GM21723 (cell line): ENCODE measurements at regions not wholly inside any gene's neighbourhood (a gene's known extent, or its start where the extent isn't known, plus 50 kb on each side); places are given as distances from the start of the nearest gene placed in this dataset.

Source experiments
- ATAC-seq: cut with Tn5 transposase; IDR thresholded peaks from one replicate; pipeline ENCODE4 v1.9.1; 2021; ENCODE audit warnings: mild to moderate bottlenecking, moderate library complexity; ENCODE audit not compliant: unreplicated experiment

DNA sequence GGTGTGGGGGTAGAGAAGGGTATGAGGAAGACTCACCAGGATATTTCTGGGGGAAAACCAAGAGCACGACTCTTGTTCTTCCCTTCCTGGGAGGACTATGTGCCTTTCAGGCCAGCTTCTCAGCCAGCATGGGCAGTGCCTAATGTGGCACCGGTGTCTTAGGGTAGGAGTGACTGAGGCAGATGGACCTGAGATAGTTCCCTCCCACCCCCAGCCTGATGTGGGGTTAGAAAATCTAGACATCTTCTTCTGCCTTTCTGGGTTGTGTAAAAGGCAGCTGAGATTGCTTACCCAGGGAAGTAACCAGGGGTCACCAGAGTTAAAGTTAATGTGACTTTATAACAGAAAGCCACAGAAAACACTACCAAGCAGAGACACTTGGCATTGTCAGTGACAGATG, 127.3 kb downstream of the TMA16 start:
- no peak for ATAC-seq

GRCh38 chr4:163622379-163623035, 128.0 kb downstream of the TMA16 start:
- ATAC-seq = no peak

DNA sequence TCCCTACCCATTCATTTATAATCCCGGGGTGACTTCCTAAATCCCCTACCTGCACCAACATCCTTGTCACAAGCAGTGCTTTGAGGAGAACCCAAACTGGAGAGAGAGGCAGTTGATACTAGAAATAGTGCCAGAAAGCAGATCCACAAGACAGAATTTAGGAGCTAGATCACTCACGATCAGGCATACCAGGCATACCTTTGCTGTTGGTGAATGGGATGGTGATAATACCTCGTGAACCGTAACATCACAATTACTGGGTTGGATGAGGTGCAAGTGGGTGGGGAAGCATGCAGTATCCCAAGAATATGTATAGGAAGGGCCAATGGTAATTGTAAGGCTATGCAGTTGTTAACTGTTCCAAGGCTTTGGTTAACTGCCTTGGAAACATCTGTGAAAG, 129.3 kb downstream of the TMA16 start:
- ATAC-seq = no peak

- ATAC-seq = no peak
Observed at GRCh38 chr4:163624727-163625126, 130.2 kb downstream of the TMA16 start.

DNA sequence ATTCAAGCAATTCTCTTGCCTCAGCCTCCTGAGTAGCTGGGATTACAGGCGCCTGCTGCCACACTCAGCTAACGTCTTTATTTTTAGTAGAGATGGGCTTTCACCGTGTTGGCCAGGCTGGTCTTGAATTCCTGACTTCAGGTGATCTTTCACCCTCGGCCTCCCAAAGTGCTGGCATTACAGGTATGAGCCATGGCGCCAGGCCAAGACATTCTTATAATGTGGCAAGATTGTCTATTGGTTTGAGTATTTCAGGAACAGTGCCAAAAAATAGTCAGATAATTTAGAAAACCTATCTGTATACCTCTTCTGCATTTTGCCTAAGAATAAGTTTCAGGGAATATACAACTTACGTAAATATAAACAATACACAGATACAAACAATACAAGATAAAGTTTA, 136.8 kb downstream of the TMA16 start:
- no peak for ATAC-seq

- no peak for ATAC-seq
Observed at GRCh38 chr4:163638909-163639308, 144.4 kb downstream of the TMA16 start.

- no peak for ATAC-seq
Observed at GRCh38 chr4:163649557-163650091, 155.1 kb downstream of the TMA16 start.

DNA sequence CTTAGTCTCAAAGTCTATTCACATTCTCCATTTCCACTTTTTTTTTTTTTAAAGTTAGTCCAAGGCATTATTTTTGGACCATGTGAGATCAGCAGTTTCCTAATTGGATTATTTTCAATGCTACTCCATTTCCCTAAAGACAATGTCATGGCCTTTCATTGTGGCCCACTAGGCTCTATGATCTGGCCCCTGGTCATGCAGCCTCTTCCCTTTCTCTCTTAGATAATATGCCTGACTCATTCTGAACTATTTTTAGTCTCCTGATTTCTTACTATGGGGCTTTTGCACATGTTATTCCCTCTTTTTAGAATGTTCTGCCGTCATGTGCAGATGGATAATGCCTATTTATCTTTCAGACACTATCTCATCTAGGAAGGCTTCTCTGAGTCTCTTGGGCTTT, 157.3 kb downstream of the TMA16 start:
- no peak for ATAC-seq

- ATAC-seq = no peak
Observed at GRCh38 chr4:163654621-163655020, 160.1 kb downstream of the TMA16 start.

DNA sequence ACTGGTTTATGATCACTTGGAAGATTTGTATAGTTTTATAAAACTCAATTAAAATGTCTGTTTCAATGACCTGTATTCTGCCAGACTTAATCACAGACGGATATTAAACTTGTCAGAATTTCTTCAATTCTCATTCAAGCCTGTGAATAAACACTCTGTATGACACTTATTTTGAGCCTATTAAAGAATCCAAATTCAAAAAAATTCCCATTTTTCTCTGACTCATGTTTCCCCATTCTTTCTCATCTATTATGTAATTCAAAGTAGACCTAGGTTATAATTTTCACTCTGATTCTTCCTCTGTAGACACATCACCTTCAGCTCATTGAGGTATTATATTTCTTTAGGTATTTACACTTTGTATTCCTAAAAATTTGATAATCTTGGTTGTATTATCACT, 166.1 kb downstream of the TMA16 start:
- ATAC-seq = no peak

GRCh38 chr4:163662768-163663167, 168.3 kb downstream of the TMA16 start:
- ATAC-seq = peak; percentile 29

DNA sequence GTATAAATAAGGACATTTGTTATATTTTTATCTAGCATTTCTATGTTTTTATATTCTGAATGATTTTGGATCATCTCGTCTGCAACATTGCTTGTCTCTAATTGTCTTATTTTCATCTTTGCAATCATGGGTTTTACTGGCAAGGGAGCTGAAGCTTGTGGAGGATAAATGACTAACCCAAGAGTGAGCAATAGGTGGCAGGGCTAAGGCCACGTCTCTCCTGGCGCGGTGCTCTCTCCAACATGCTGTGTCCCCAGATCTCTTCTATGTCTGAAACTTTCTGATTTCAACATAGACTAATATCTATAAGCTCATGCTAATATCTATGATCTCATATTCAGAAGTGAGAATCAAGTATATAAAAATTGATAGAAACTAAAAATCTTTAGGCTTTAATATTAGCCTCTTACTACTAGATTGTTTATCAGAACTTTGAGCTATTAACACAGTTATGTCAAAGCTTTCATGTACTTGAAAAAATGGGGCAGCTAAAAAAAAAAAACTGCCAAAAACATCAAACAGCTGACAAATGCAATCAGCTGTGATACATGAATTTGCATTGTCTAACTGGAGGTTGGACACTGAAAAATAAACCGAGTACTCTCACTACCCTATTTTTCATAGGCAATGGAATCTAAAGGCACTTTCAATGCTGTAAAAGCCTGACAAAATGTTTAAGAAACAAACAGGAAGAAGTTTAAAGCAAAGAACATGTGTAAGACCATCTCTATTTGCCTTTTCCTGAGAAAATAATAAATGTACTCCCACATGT, 169.2 kb downstream of the TMA16 start:
- peak; percentile 82 for ATAC-seq

DNA sequence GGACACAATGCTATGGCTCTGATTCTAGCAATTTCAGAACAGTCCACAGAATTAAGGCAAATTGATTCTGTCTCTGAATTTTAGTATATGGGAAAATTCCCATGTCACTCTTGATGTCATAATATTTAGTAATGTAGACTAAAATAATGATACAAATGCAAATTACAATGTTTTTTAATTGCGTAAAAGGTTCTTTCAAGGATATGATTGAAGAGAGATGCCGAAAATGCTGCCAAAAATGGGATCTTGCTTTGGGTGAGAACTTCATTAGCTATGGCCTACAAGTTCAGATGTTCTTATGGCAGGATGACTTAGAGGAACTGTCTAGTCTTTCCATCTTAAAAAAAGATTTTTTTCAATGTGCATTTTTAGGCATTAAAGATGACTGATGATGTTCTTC, 170.6 kb downstream of the TMA16 start:
- no peak for ATAC-seq

DNA sequence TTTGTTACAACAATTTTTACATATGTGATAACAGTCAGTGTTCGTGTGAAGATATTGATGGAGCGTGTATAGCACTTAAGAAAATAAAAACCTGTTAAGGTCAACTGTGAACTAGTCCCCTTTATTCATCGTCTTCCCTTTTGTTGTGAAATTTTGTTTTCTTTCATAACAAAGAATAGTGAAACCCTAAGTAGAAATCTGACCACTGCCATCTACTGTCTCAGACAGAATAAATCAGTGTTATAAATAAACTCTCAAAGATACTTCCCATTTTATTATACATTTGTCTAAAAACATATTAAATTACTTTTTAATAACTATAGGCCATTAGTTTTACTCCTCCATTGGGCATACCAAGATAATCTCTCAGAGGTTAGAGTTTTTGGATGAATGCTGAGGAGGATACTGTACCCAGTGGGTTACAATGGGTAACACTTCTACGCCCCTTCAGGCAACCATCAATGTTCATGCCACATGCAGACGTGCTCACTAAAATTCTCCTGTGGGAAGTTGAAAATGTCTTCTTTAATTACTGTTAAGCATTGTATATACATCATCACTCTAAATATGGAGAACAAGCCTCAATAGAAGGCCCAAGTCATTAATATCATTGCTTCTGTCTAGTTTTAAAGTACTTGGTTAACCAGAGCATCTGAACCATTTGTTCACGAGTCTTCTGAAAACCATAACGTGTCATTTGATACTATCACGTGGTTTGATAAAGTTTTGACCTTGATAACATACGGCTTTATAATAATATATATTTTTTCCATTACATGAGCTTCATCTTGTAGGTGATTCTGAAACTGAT, 171.2 kb downstream of the TMA16 start:
- ATAC-seq = peak; percentile 45

DNA sequence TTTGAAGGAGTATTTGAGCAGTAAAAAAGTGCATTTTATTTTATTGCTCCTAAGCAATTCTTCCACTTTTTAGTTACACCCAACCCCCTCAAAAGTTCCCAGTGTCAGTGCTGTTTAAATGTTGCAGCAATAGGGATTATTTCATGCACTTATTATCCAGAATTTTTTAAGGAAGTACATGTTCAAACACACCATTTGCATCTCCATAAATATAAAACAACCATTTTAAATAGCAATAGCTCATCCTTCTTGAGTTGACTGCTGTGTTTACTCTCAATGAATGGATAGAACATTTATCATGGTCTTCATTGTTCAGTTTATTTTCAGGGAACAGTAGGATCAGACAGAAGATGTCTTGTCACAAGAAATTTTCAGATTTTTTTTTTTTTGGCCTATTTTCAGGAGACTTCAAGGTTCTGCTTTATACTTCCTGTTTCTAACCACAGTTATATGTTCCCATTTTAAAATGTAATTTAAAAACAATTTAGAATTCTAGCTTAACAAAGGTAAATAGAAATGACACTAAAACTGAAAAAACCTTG, 171.9 kb downstream of the TMA16 start:
- no peak for ATAC-seq

DNA sequence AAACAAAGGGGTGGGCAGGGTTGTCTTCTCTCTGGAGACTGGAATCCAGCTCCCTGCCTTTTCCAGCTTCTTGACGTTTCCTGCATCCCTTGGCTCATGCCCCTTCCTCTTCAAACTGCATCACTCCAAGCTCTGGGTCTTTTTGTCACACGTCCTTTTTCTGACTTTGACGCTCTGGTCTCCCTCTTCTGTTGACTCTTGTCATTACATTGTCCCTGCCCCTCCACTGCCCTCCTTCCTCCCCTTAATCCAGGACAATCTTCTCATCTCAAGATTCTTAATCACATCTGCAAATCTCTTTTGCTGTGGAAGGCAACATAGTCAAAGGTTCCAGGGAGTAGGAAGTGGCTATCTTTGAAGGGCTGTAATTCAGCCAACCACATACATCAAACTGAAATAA, 178.3 kb downstream of the TMA16 start:
- no peak for ATAC-seq

GRCh38 chr4:163673848-163674697, 179.6 kb downstream of the TMA16 start:
- peak; percentile 77 for ATAC-seq

DNA sequence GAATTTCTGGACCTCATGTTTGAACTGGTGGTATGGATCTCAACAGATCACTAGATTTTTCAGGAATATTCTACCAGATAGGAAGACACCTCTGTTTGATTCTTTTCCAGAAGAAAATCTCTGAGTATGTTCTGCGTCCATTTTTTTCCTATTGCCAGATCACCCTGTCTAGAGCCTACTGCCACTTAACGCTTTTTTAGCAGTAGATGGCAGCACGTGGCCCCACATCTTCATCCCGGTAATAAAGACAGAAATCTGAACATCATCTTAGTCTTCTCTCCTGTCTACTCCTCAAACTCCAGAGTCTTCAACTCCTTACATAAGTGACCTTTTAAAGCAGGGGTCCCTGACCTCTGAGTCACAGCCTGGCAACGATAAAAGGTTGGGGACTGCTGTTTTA, 184.7 kb downstream of the TMA16 start:
- no peak for ATAC-seq

DNA sequence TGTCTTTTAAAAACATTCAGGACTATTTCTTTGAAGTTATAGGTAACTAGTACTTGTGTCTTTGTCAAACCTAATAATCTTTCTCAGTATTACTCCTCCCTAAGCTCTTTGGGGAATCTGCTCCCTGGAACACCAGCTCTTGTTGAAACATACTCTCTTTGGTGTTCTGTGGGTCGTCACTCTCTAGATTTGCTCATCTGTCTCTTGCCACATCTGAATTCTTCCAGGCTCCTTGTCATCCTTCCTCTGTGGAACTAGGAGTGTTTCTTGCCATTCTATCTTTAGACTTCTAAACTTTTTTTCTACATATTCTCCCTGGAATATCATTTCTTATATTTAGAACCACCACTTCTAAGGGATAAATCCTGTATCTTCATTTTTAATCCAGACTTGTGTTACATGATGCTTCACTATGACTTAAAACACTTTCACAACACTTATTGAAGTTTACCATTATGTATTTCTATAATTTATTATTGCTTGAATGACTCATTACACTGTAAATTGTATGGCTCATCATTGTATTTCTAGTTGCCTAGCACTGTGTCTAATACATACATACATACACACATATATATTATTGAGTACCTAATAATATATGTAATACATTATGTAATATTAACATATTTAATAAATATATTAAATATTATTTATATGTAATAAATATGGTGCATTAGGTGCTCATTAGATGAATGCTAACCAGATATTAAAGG, 186.1 kb downstream of the TMA16 start:
- no peak for ATAC-seq
